NT2/D1 (cell line): ENCODE measurements at regions not wholly inside any gene's neighbourhood (a gene's known extent, or its start where the extent isn't known, plus 50 kb on each side); places are given as distances from the start of the nearest gene placed in this dataset.

Experiments
- DNase-seq: peaks from one replicate; pipeline ENCODE4 v3.0.0-alpha.2; 2011; ENCODE audit warnings: low read depth, low spot score
- H3K27me3 ChIP-seq: 2 replicates; pipeline ENCODE4 v1.6.0; 2011; ENCODE audit warnings: mild to moderate bottlenecking; ENCODE audit not compliant: insufficient read length, insufficient read depth
- H3K36me3 ChIP-seq: 2 replicates; pipeline ENCODE4 v1.6.1; 2011; ENCODE audit warnings: mild to moderate bottlenecking, low read length, mixed read lengths; ENCODE audit not compliant: insufficient read depth, insufficient read length
- H3K4me1 ChIP-seq: 2 replicates; pipeline ENCODE4 v1.5.1; 2011; ENCODE audit not compliant: insufficient read depth, insufficient read length
- H3K4me3 ChIP-seq: 2 replicates; pipeline ENCODE4 v1.5.1; 2011; ENCODE audit warnings: low read depth; ENCODE audit not compliant: insufficient read length
- H3K9ac ChIP-seq: 2 replicates; pipeline ENCODE4 v1.6.0; 2011; ENCODE audit warnings: low read depth; ENCODE audit not compliant: insufficient read length
- H3K9me3 ChIP-seq: 2 replicates; pipeline ENCODE4 v1.5.1; 2011; ENCODE audit warnings: mild to moderate bottlenecking, low read length; ENCODE audit not compliant: insufficient read depth
- SUZ12 ChIP-seq: IDR thresholded peaks from 2 replicates; pipeline ENCODE4 v1.6.1; 2011; ENCODE audit not compliant: insufficient read length, insufficient read depth; ENCODE audit errors: extremely low read depth
- YY1 ChIP-seq: IDR thresholded peaks from 2 replicates; pipeline ENCODE4 v1.6.1; 2011; ENCODE audit not compliant: insufficient read length, insufficient read depth
- ZNF274 ChIP-seq: IDR thresholded peaks from 2 replicates; pipeline ENCODE4 v1.6.1; 2011; ENCODE audit warnings: mild to moderate bottlenecking, low read depth, low read length

GRCh38 chr13:31946091-31946770 is 85.3 kb upstream of the FRY start:
- Histone ChIP-seq H3K4me1 (no peaks in the 10 kb centered on the region), H3K9me3 (no peaks in the 10 kb centered on the region), H3K9ac (no peak overlapping the region), H3K4me3 (no peak overlapping the region), H3K36me3 (no peaks in the 10 kb centered on the region), H3K27me3 (no peaks in the 10 kb centered on the region)
- no peak for TF ChIP-seq SUZ12
- DNase-seq: no peak

GRCh38 chr13:31947105-31947504 is 84.5 kb upstream of the FRY start:
- Histone ChIP-seq H3K9me3 (no peaks in the 10 kb centered on the region), H3K4me3 (no peak overlapping the region), H3K36me3 (no peaks in the 10 kb centered on the region), H3K4me1 (no peaks in the 10 kb centered on the region), H3K9ac (no peak overlapping the region), H3K27me3 (no peaks in the 10 kb centered on the region)
- TF ChIP-seq ZNF274: no peak
- TF ChIP-seq SUZ12: no peak
- TF ChIP-seq YY1: no peak
- DNase-seq: no peak

GRCh38 chr13:31947506-31947905 is 84.1 kb upstream of the FRY start:
- Histone ChIP-seq H3K9me3 (no peaks in the 10 kb centered on the region), H3K9ac (no peak overlapping the region), H3K4me1 (no peaks in the 10 kb centered on the region), H3K27me3 (no peaks in the 10 kb centered on the region), H3K4me3 (no peak overlapping the region), H3K36me3 (no peaks in the 10 kb centered on the region)
- TF ChIP-seq ZNF274: no peak
- TF ChIP-seq YY1: no peak
- no peak for TF ChIP-seq SUZ12
- no peak for DNase-seq

GRCh38 chr13:31949486-31949885 is 82.1 kb upstream of the FRY start:
- no peaks in the 10 kb centered on the region for H3K27me3 ChIP-seq
- no peak overlapping the region for H3K9ac ChIP-seq
- H3K4me1 ChIP-seq: no peaks in the 10 kb centered on the region
- H3K4me3 ChIP-seq: no peak overlapping the region
- no peak for DNase-seq
- no peaks in the 10 kb centered on the region for H3K9me3 ChIP-seq
- H3K36me3 ChIP-seq: no peaks in the 10 kb centered on the region
- TF ChIP-seq YY1: no peak
- no peak for TF ChIP-seq SUZ12
- TF ChIP-seq ZNF274: no peak

- no peaks in the 10 kb centered on the region for H3K4me1 ChIP-seq
- no peak overlapping the region for H3K9ac ChIP-seq
- DNase-seq: no peak
- no peaks in the 10 kb centered on the region for H3K27me3 ChIP-seq
- no peaks in the 10 kb centered on the region for H3K9me3 ChIP-seq
- H3K4me3 ChIP-seq: no peak overlapping the region
- H3K36me3 ChIP-seq: no peaks in the 10 kb centered on the region
- no peak for TF ChIP-seq ZNF274
- TF ChIP-seq SUZ12: no peak
- TF ChIP-seq YY1: no peak
Measured at GRCh38 chr13:31950111-31950815, 81.3 kb upstream of the FRY start.

GRCh38 chr13:31951215-31951678 is 80.3 kb upstream of the FRY start:
- Histone ChIP-seq H3K4me1 (no peaks in the 10 kb centered on the region), H3K9ac (no peak overlapping the region), H3K4me3 (no peak overlapping the region), H3K9me3 (no peaks in the 10 kb centered on the region), H3K27me3 (no peaks in the 10 kb centered on the region), H3K36me3 (no peaks in the 10 kb centered on the region)
- TF ChIP-seq SUZ12: no peak
- no peak for TF ChIP-seq ZNF274
- no peak for TF ChIP-seq YY1
- no peak for DNase-seq

- Histone ChIP-seq H3K4me3 (no peak overlapping the region), H3K36me3 (no peaks in the 10 kb centered on the region), H3K9me3 (no peaks in the 10 kb centered on the region; the same call in 1 of the 2 replicates), H3K9ac (no peak overlapping the region), H3K4me1 (no peaks in the 10 kb centered on the region), H3K27me3 (no peaks in the 10 kb centered on the region)
- no peak for TF ChIP-seq ZNF274
- TF ChIP-seq SUZ12: no peak
- no peak for TF ChIP-seq YY1
- DNase-seq: no peak
Measured at GRCh38 chr13:31952641-31953380, 78.8 kb upstream of the FRY start.
